Islet precursor cell (in vitro differentiated cells): ENCODE measurements at regions not wholly inside any gene's neighbourhood (a gene's known extent, or its start where the extent isn't known, plus 50 kb on each side); places are given as distances from the start of the nearest gene placed in this dataset.

Source experiments
- DNase-seq: peaks from one replicate; pipeline ENCODE4 v3.0.0-alpha.2; 2018

GRCh38 chr2:207257251-207258250 lies 91.8 kb upstream of the KLF7 start:
- DNase-seq, result no peak

GRCh38 chr2:207258263-207258991 lies 92.7 kb upstream of the KLF7 start:
- peak; percentile 97 for DNase-seq

- DNase-seq, result no peak
These were observed 94.3 kb upstream of the KLF7 start for GRCh38 chr2:207260021-207260420.

- no peak for DNase-seq
These were observed 95.2 kb upstream of the KLF7 start for GRCh38 chr2:207260947-207261346.

- no peak for DNase-seq
These were observed 98.6 kb upstream of the KLF7 start for GRCh38 chr2:207264310-207264709.

- no peak for DNase-seq
These were observed 99.6 kb upstream of the KLF7 start for GRCh38 chr2:207265332-207265731.

- no peak for DNase-seq
These were observed 100.1 kb upstream of the KLF7 start for GRCh38 chr2:207265869-207266268.

GRCh38 chr2:207266648-207267047 lies 100.9 kb upstream of the KLF7 start:
- no peak for DNase-seq

GRCh38 chr2:207269038-207269437 lies 103.3 kb upstream of the KLF7 start:
- no peak for DNase-seq

GRCh38 chr2:207274530-207275189 lies 108.9 kb upstream of the KLF7 start:
- DNase-seq, result no peak

- no peak for DNase-seq
These were observed 110.0 kb upstream of the KLF7 start for GRCh38 chr2:207275779-207276178.

GRCh38 chr2:207276248-207276647 lies 110.5 kb upstream of the KLF7 start:
- no peak for DNase-seq

GRCh38 chr2:207276858-207277257 lies 111.1 kb upstream of the KLF7 start:
- DNase-seq, result no peak

- no peak for DNase-seq
These were observed 113.8 kb upstream of the KLF7 start for GRCh38 chr2:207279520-207279919.

- DNase-seq, result no peak
These were observed 115.7 kb upstream of the KLF7 start for GRCh38 chr2:207281436-207281835.

GRCh38 chr2:207282916-207283315 lies 117.2 kb upstream of the KLF7 start:
- DNase-seq, result no peak

- no peak for DNase-seq
These were observed 117.6 kb upstream of the KLF7 start for GRCh38 chr2:207283356-207283755.

- DNase-seq, result no peak
These were observed 119.1 kb upstream of the KLF7 start for GRCh38 chr2:207284556-207285472.

GRCh38 chr2:207285473-207285815 lies 119.7 kb upstream of the KLF7 start:
- DNase-seq, result no peak

- no peak for DNase-seq
These were observed 120.4 kb upstream of the KLF7 start for GRCh38 chr2:207286106-207286505.

- no peak for DNase-seq
These were observed 122.9 kb upstream of the KLF7 start for GRCh38 chr2:207288628-207289027.

GRCh38 chr2:207289295-207290018 lies 123.7 kb upstream of the KLF7 start:
- no peak for DNase-seq
